ENCODE measurements at regions not wholly inside any gene's neighbourhood (a gene's known extent, or its start where the extent isn't known, plus 50 kb on each side); places are given as distances from the start of the nearest gene placed in this dataset.

DNA sequence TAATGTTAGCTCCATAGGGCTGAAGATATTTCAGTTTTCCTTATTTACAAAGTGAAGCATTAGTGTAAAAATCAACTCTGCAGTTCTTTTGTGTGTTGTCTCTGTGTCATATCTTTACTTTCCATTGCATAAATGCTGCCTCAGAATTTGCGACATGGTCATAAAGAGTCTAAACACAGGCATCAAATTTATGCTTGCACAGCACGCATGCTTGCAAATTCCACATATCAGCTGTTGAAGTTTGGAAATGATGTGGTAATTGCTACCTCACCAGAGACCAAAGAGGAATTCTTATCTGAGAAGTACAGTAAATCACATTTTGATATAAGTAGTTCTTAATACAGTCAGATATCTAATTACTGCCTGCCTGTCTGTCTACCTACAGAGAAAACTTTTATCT lies 348.2 kb upstream of the GRM3 start:
- H3K9me3 Mint-ChIP-seq: no peaks in the 10 kb centered on the region
- peak overlapping the region; percentile 63 for H3K27ac Mint-ChIP-seq
- WGBS, 2 experiments (ENCODE audit: insufficient coverage in 1 of 2, insufficient read length in 1 of 2): 91% methylated on average over 2 of the region's 2 CpGs; no CpG with 5 or more reads in 1 of the 2 experiments
- Histone ChIP-seq H3K4me1 (ENCODE audit: control insufficient read depth, insufficient read depth, low read length) (peaks cover 9% of the 10 kb centered on the region), H3K27me3 (ENCODE audit: control insufficient read depth, insufficient read depth, low read length, poor library complexity, severe bottlenecking) (no peaks in the 10 kb centered on the region), H3K27ac (ENCODE audit: low read depth, low read length) (no peak overlapping the region), H3K4me3 (ENCODE audit: low read length) (no peak overlapping the region), H3K36me3 (ENCODE audit: control insufficient read depth, insufficient read depth, low read length) (no peaks in the 10 kb centered on the region), H3K9me3 (ENCODE audit: control insufficient read depth, low read length) (no peaks in the 10 kb centered on the region), H3K9ac (ENCODE audit: extremely low read depth, low read length, poor library complexity, severe bottlenecking) (no peak overlapping the region)
- no peaks in the 10 kb centered on the region for H3K27me3 Mint-ChIP-seq (ENCODE audit: insufficient read depth)
- no peak for DNase-seq
- no peak overlapping the region for H3K4me3 Mint-ChIP-seq
- H3K4me1 Mint-ChIP-seq: peaks cover 36% of the 10 kb centered on the region
- H3K36me3 Mint-ChIP-seq (ENCODE audit: low read depth): no peaks in the 10 kb centered on the region
- TF ChIP-seq, protein P1, sequence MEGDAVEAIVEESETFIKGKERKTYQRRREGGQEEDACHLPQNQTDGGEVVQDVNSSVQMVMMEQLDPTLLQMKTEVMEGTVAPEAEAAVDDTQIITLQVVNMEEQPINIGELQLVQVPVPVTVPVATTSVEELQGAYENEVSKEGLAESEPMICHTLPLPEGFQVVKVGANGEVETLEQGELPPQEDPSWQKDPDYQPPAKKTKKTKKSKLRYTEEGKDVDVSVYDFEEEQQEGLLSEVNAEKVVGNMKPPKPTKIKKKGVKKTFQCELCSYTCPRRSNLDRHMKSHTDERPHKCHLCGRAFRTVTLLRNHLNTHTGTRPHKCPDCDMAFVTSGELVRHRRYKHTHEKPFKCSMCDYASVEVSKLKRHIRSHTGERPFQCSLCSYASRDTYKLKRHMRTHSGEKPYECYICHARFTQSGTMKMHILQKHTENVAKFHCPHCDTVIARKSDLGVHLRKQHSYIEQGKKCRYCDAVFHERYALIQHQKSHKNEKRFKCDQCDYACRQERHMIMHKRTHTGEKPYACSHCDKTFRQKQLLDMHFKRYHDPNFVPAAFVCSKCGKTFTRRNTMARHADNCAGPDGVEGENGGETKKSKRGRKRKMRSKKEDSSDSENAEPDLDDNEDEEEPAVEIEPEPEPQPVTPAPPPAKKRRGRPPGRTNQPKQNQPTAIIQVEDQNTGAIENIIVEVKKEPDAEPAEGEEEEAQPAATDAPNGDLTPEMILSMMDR (conservative IDR thresholded peaks at IDR 0.05): no peak

DNA sequence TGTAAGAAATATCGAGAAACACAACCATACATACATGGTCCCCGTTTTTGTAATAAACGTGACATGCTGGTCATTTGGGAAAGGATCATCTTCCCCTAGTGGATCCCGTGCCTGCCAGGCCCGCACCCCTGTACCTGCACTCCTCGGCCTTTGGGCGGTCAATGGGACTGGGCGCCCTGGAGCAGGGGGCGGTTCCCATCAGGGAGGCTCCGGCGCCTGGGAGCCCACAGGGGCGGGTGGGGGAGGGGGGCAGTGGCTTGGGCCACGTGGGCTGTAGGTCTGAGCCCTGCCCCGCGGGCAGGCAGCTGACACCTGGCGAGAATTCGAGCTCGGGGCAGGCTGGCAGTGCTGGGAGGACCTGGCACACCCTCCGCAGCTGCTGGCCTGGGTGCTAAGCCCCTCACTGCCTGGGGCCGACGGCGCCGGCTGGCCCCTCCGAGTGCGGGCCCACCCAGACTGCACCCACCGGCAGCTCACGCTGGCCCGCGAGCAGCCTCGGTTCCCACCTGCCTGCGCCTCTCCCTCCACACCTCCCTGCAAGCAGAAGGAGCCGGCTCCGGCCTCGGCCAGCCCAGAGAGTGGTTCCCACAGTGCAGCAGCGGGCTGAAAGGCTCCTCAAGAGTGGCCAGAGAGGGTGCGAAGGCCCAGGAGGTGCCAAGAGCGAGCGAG lies 361.6 kb upstream of the GRM3 start:
- no peak for DNase-seq
- Mint-ChIP-seq H3K36me3 (ENCODE audit: low read depth) (no peaks in the 10 kb centered on the region), H3K27me3 (ENCODE audit: insufficient read depth) (no peaks in the 10 kb centered on the region), H3K9me3 (peaks cover 2% of the 10 kb centered on the region), H3K27ac (no peak overlapping the region), H3K4me3 (no peak overlapping the region), H3K4me1 (no peaks in the 10 kb centered on the region)
- no peak overlapping the region for H3K4me3 ChIP-seq (ENCODE audit: low read length)
- no peaks in the 10 kb centered on the region for H3K27me3 ChIP-seq (ENCODE audit: control insufficient read depth, insufficient read depth, low read length, poor library complexity, severe bottlenecking)
- WGBS, 2 experiments (ENCODE audit: insufficient coverage in 1 of 2, insufficient read length in 1 of 2): 94 to 100% methylated on average over 3 to 36 of the region's 38 CpGs
- H3K4me1 ChIP-seq (ENCODE audit: control insufficient read depth, insufficient read depth, low read length): no peaks in the 10 kb centered on the region
- H3K9me3 ChIP-seq (ENCODE audit: control insufficient read depth, low read length): no peaks in the 10 kb centered on the region
- TF ChIP-seq, protein P1 (conservative IDR thresholded peaks at IDR 0.05): no peak
- H3K27ac ChIP-seq (ENCODE audit: low read depth, low read length): no peak overlapping the region
- H3K9ac ChIP-seq (ENCODE audit: extremely low read depth, low read length, poor library complexity, severe bottlenecking): no peak overlapping the region
- no peaks in the 10 kb centered on the region for H3K36me3 ChIP-seq (ENCODE audit: control insufficient read depth, insufficient read depth, low read length)

DNA sequence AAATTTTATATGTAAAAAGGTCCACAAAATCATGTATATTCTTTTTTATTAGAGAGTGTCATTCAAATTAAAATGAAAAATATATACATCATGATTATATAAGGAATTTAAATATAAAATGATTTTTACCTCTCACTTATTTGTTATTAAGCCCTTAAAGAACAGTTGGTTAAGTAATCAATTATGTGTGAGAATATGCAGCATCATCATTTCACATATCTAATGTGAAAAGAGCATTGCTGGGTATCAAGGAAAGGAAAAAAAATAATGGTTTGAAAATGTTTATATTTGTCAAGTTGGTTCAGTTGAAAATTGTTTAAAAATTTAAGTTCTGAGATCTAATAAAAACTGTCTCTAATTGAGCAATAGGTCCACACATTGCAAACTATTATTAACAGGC lies 363.6 kb upstream of the GRM3 start:
- H3K9me3 Mint-ChIP-seq: peaks cover 3% of the 10 kb centered on the region
- no peaks in the 10 kb centered on the region for H3K4me1 Mint-ChIP-seq
- no peaks in the 10 kb centered on the region for H3K36me3 Mint-ChIP-seq (ENCODE audit: low read depth)
- Histone ChIP-seq H3K9ac (ENCODE audit: extremely low read depth, low read length, poor library complexity, severe bottlenecking) (no peak overlapping the region), H3K9me3 (ENCODE audit: control insufficient read depth, low read length) (no peaks in the 10 kb centered on the region), H3K4me3 (ENCODE audit: low read length) (no peak overlapping the region), H3K27ac (ENCODE audit: low read depth, low read length) (no peak overlapping the region), H3K36me3 (ENCODE audit: control insufficient read depth, insufficient read depth, low read length) (no peaks in the 10 kb centered on the region), H3K27me3 (ENCODE audit: control insufficient read depth, insufficient read depth, low read length, poor library complexity, severe bottlenecking) (no peaks in the 10 kb centered on the region), H3K4me1 (ENCODE audit: control insufficient read depth, insufficient read depth, low read length) (no peaks in the 10 kb centered on the region)
- H3K27ac Mint-ChIP-seq: no peak overlapping the region
- TF ChIP-seq, protein P1 (conservative IDR thresholded peaks at IDR 0.05): no peak
- H3K4me3 Mint-ChIP-seq: no peak overlapping the region
- no peaks in the 10 kb centered on the region for H3K27me3 Mint-ChIP-seq (ENCODE audit: insufficient read depth)
- no peak for DNase-seq
